Lower lobe of right lung (tissue), 2 donors: ENCODE measurements at regions not wholly inside any gene's neighbourhood (a gene's known extent, or its start where the extent isn't known, plus 50 kb on each side); places are given as distances from the start of the nearest gene placed in this dataset.
A peak's percentile ranks its signal among the peaks of the same experiment; 100 is the strongest.

ENCODE experiments used
- ATAC-seq, 2 donors: fragments of 200-7000 bp; cut with Tn5 transposase; one replicate each; pipeline ENCODE4 v1.9.1; 2020 to 2022; ENCODE audit warnings: mild to moderate bottlenecking in 2 of 2, moderate library complexity in 2 of 2
- DNase-seq: peaks from one replicate; pipeline ENCODE4 v3.0.0-alpha.2; 2020
- H3K27ac ChIP-seq: fragments of 200-600 bp; one replicate; pipeline ENCODE4 v1.8.0; 2022
- H3K27me3 ChIP-seq: fragments of 200-600 bp; one replicate; pipeline ENCODE4 v1.8.0; 2022; ENCODE audit warnings: low read depth
- H3K36me3 ChIP-seq: fragments of 200-600 bp; one replicate; pipeline ENCODE4 v1.8.0; 2022; ENCODE audit warnings: mild to moderate bottlenecking
- H3K4me1 ChIP-seq: fragments of 200-600 bp; one replicate; pipeline ENCODE4 v1.8.0; 2022
- H3K4me3 ChIP-seq: fragments of 200-600 bp; one replicate; pipeline ENCODE4 v1.8.0; 2022; ENCODE audit warnings: mild to moderate bottlenecking
- H3K9me3 ChIP-seq: fragments of 200-600 bp; one replicate; pipeline ENCODE4 v1.8.0; 2022
- intact Hi-C: fragments of 100-400 bp; cut with DNase I; formaldehyde crosslinking; loops from one replicate; pipeline ENCODE4 v1.11.0; 2022
- TF ChIP-seq, protein P1 (sequence below): fragments of 200-600 bp; IDR thresholded peaks from one replicate; pipeline ENCODE4 v1.8.0; 2022; ENCODE audit warnings: antibody characterized with exemption, mild to moderate bottlenecking
- donor health status: DM: no; HTN: yes; CAD: no; lungs with severe emphysema.

DNA sequence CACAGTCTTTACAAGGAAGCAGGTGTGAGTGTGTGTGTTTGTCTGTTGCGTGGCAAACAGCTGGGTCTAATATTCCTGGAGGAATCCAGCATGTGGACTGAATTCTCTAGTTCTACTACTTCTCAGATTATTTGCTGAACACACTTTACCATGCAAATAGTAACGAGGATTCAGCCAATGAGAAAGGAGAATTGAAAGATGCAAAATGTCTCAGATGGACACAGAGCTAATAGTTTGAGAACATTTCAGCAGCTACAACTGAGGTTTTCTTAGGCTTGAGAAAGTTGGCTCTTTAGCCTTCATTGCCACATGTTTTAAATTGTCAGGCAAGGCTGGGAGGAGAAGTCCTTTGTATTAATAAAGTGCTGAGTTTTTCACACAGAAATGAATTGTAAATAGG lies 568.0 kb upstream of the MDFIC2 start:
- intact Hi-C loops: no loop called here
- no peak overlapping the region for H3K27ac ChIP-seq
- H3K4me1 ChIP-seq: no peaks in the 10 kb centered on the region
- H3K36me3 ChIP-seq: no peaks in the 10 kb centered on the region
- DNase-seq (no peak), ATAC-seq (no peak)
- H3K27me3 ChIP-seq: no peaks in the 10 kb centered on the region
- TF ChIP-seq, protein P1, sequence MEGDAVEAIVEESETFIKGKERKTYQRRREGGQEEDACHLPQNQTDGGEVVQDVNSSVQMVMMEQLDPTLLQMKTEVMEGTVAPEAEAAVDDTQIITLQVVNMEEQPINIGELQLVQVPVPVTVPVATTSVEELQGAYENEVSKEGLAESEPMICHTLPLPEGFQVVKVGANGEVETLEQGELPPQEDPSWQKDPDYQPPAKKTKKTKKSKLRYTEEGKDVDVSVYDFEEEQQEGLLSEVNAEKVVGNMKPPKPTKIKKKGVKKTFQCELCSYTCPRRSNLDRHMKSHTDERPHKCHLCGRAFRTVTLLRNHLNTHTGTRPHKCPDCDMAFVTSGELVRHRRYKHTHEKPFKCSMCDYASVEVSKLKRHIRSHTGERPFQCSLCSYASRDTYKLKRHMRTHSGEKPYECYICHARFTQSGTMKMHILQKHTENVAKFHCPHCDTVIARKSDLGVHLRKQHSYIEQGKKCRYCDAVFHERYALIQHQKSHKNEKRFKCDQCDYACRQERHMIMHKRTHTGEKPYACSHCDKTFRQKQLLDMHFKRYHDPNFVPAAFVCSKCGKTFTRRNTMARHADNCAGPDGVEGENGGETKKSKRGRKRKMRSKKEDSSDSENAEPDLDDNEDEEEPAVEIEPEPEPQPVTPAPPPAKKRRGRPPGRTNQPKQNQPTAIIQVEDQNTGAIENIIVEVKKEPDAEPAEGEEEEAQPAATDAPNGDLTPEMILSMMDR: no peak
- H3K4me3 ChIP-seq: no peak overlapping the region
- H3K9me3 ChIP-seq: no peaks in the 10 kb centered on the region

DNA sequence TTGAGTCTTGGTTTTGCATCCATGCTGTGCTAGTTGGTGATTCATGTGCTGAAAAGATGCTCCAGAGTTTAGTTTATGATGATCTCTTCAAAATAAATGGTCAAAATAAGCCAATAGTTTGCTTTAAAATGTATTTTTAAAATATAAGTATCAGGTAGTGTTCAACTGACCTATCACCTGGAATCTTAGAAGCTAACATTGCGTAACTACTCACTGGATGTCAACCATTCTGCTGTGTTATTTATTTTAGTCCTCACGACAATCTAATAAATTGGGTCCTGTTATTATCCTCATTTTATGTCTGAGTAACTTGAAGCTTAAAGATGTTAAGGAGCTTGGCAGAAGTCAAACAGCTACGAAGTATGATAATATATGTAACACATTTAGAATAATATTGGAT lies 563.7 kb upstream of the MDFIC2 start:
- H3K9me3 ChIP-seq: no peaks in the 10 kb centered on the region
- H3K4me1 ChIP-seq: no peaks in the 10 kb centered on the region
- no peak for ATAC-seq
- intact Hi-C loops: no loop called here
- H3K27ac ChIP-seq: no peak overlapping the region
- H3K4me3 ChIP-seq: no peak overlapping the region
- H3K36me3 ChIP-seq: no peaks in the 10 kb centered on the region
- DNase-seq: no peak
- TF ChIP-seq, protein P1: no peak
- H3K27me3 ChIP-seq: no peaks in the 10 kb centered on the region

DNA sequence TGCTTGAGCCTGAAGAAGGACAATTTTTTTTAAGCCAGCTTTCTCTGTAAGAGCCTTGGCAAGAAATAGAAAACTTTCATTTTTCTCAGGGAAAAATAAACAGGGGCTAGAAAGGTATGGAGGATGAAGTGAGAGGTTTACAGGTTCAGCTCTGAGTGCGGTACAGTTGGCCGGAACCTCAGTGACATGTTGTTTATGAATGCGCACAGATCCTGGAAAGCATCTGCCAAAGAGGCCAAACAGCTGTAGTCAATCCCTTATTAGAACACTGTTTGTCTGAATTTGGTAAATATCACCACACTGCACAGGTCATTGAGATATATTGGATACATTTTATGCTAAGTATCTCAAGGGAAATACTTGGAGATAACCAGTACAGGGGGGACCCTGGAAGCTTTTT lies 561.8 kb upstream of the MDFIC2 start:
- TF ChIP-seq, protein P1: no peak
- Histone ChIP-seq H3K27me3 (no peaks in the 10 kb centered on the region), H3K27ac (no peak overlapping the region), H3K4me3 (no peak overlapping the region), H3K9me3 (no peaks in the 10 kb centered on the region), H3K4me1 (no peaks in the 10 kb centered on the region), H3K36me3 (no peaks in the 10 kb centered on the region)
- DNase-seq (no peak), ATAC-seq (no peak)
- intact Hi-C loops: no loop called here

DNA sequence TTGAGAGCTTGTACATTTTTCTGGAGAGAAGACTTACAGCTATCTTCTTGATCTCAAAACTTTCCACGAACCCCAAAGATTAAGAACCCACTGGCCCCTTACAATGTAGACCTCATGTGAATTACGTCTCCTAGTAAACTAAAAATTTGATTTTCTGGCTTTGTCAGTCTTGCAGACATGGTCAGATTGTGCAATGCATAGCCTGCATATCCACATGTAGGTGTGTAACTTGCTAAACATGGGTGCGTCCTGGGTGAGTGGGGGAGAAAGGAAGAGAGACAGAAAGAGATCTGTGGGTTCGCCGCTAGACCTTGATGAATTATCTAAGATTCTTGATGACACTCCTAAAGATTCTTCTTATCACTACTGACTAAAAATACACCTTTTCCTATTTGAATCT lies 561.2 kb upstream of the MDFIC2 start:
- ATAC-seq (no peak), DNase-seq (no peak)
- no peaks in the 10 kb centered on the region for H3K9me3 ChIP-seq
- no peak overlapping the region for H3K27ac ChIP-seq
- no peaks in the 10 kb centered on the region for H3K4me1 ChIP-seq
- no peaks in the 10 kb centered on the region for H3K27me3 ChIP-seq
- TF ChIP-seq, protein P1: no peak
- H3K36me3 ChIP-seq: no peaks in the 10 kb centered on the region
- intact Hi-C loops: no loop called here
- no peak overlapping the region for H3K4me3 ChIP-seq

DNA sequence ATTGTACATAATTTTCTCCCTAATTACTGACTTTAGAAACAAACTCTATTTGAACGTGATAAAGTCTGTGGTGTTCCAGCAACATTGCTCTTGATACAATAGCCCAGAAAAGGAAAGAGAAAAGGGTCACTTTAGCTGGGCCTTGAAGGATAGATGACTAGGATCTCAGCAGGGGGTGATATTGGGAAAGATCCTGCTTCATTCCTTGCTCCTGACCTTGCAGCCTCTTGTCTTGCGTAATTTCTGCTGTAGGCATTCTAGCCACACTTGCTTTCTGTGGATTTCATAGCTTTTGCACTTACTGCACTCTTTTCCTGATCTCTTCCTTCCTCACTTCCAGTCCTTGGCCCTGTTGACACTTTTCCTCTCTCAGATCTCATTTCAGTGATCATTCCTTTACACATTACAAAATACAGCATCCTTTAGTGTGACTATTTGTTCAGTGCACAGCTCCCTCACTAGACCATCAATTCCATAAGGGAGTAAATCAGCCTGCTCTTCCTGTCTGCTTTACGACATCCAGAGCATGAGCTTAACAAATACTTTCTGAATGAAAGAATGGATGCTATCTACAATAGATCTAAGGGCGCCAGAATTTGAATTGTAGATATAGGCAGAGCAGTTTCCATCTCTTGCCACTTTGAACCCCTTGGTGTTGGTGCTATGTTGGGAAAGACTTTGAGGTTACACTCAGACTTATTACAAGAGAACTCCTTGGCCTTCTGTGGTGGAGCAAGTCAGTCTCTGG lies 559.6 kb upstream of the MDFIC2 start:
- intact Hi-C loops: no loop called here
- no peak overlapping the region for H3K4me3 ChIP-seq
- no peaks in the 10 kb centered on the region for H3K27me3 ChIP-seq
- no peaks in the 10 kb centered on the region for H3K36me3 ChIP-seq
- DNase-seq (no peak), ATAC-seq (peak; percentile 23 to 52)
- H3K9me3 ChIP-seq: no peaks in the 10 kb centered on the region
- H3K27ac ChIP-seq: no peak overlapping the region
- TF ChIP-seq, protein P1: no peak
- H3K4me1 ChIP-seq: no peaks in the 10 kb centered on the region
